ENCODE measurements at regions not wholly inside any gene's neighbourhood (a gene's known extent, or its start where the extent isn't known, plus 50 kb on each side); places are given as distances from the start of the nearest gene placed in this dataset.

GRCh38 chr7:121474301-121474673 is 78.2 kb upstream of the FAM3C start:
- TF ChIP-seq, protein P1, sequence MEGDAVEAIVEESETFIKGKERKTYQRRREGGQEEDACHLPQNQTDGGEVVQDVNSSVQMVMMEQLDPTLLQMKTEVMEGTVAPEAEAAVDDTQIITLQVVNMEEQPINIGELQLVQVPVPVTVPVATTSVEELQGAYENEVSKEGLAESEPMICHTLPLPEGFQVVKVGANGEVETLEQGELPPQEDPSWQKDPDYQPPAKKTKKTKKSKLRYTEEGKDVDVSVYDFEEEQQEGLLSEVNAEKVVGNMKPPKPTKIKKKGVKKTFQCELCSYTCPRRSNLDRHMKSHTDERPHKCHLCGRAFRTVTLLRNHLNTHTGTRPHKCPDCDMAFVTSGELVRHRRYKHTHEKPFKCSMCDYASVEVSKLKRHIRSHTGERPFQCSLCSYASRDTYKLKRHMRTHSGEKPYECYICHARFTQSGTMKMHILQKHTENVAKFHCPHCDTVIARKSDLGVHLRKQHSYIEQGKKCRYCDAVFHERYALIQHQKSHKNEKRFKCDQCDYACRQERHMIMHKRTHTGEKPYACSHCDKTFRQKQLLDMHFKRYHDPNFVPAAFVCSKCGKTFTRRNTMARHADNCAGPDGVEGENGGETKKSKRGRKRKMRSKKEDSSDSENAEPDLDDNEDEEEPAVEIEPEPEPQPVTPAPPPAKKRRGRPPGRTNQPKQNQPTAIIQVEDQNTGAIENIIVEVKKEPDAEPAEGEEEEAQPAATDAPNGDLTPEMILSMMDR (IDR thresholded peaks at IDR 0.05) = no peak
- no peak for TF ChIP-seq POLR2AphosphoS5 (IDR thresholded peaks at IDR 0.05; ENCODE audit: low read depth, low read length)
- TF ChIP-seq REST (IDR thresholded peaks at IDR 0.05; ENCODE audit: insufficient read depth in 1 of 2, low read depth in 2 of 2, low read length in 1 of 2) = no peak
- no peak for TF ChIP-seq TCF7L2 (IDR thresholded peaks at IDR 0.05; ENCODE audit: low read depth, low read length)
